ENCODE measurements at regions not wholly inside any gene's neighbourhood (a gene's known extent, or its start where the extent isn't known, plus 50 kb on each side); places are given as distances from the start of the nearest gene placed in this dataset.

DNA sequence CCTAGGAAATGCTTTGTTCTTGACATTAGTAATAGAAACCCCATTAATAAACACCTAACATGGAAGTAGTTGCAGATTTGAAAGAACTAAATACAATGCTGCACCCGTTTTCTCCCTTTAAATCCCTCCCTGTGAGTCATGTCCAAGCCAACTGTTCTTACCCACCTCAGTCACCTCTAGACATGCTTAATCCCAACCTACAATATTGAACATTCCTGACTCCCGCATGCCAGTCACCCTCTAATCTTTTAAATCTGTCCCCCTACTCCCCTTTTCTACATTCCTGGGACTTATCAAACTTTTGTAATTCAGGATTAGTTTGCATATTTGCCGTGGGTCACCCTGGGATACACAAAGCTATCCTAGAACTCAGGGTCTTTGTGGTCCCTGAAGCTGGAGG is 374.6 kb downstream of the IRS1 start:
- no peak overlapping the region for H3K4me3 ChIP-seq (replicated peaks; ENCODE audit: low read depth, low read length)
- TF ChIP-seq, protein P1, sequence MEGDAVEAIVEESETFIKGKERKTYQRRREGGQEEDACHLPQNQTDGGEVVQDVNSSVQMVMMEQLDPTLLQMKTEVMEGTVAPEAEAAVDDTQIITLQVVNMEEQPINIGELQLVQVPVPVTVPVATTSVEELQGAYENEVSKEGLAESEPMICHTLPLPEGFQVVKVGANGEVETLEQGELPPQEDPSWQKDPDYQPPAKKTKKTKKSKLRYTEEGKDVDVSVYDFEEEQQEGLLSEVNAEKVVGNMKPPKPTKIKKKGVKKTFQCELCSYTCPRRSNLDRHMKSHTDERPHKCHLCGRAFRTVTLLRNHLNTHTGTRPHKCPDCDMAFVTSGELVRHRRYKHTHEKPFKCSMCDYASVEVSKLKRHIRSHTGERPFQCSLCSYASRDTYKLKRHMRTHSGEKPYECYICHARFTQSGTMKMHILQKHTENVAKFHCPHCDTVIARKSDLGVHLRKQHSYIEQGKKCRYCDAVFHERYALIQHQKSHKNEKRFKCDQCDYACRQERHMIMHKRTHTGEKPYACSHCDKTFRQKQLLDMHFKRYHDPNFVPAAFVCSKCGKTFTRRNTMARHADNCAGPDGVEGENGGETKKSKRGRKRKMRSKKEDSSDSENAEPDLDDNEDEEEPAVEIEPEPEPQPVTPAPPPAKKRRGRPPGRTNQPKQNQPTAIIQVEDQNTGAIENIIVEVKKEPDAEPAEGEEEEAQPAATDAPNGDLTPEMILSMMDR (IDR thresholded peaks at IDR 0.05; ENCODE audit: low read length, missing control alignments), result no peak
- no peak for DNase-seq (ENCODE audit: low read depth)

DNA sequence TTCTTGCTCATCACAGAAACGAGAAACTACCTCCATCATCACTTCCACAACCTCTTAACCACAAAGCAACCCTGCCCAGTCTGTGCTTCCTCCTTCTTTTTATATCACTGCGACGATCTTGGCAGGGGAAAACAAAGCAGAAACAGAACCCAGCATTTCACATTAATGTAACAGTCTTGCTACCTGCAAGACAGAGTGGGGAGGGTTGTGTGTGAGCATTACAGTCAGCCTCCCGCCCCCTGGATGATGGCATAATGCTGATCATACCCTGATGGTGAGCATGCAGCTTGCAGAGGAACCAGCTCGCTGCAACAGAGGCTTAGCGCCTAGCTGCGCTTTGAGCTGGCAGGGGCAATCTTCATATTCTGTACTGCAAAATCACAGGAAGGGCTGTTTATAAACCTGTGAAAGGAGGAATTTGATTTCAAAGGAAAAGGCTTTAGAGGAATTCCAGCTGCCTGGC is 376.1 kb downstream of the IRS1 start:
- no peak for DNase-seq (ENCODE audit: low read depth)
- H3K4me3 ChIP-seq (replicated peaks; ENCODE audit: low read depth, low read length), result no peak overlapping the region

DNA sequence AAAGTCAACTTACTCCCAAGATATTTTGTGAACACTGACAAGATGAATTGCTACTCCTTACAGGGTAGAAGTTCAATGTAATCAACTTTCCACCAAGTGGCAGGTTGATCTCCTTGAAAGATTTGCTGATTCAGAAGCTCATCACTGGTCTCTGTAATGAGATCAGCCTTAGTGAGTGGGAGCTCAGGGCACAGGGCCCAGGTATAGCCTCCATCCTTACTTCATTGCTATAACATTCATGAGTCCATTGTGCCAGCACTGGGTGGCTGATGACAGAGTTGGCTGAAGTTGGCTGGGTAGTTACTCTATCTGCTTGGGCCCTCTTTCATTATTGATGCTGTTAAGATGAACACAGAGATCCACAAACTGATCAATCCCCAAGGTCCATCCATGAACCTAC is 379.0 kb downstream of the IRS1 start:
- H3K4me3 ChIP-seq (replicated peaks; ENCODE audit: low read depth, low read length), result no peak overlapping the region
- TF ChIP-seq, protein P1 (IDR thresholded peaks at IDR 0.05; ENCODE audit: low read length, missing control alignments), result no peak
- DNase-seq (ENCODE audit: low read depth), result no peak

More for the DNA sequence above, 376.1 kb downstream of the IRS1 start:
- TF ChIP-seq, protein P1 (IDR thresholded peaks at IDR 0.05; ENCODE audit: low read length, missing control alignments), result no peak

DNA sequence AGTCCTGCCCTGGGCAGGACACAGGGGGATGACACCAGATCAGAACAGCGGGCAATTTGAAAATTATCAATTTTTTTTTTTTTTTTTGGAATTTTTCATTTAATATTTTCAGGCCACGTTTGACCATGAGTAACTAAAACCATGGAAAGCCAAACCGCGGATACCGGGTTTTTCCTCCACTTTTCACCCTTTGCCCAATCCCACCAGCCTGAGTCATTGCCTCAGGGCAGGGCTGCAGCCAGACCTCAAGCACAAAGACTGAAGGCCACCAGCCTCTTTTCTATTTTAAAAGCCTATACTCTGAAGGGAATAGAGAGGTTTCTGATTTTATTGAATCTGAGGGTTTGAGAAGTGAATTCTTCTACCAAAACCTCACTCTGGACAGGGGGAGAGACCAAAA is 381.1 kb downstream of the IRS1 start:
- no peak overlapping the region for H3K4me3 ChIP-seq (replicated peaks; ENCODE audit: low read depth, low read length)
- no peak for DNase-seq (ENCODE audit: low read depth)
- TF ChIP-seq, protein P1 (IDR thresholded peaks at IDR 0.05; ENCODE audit: low read length, missing control alignments), result no peak

DNA sequence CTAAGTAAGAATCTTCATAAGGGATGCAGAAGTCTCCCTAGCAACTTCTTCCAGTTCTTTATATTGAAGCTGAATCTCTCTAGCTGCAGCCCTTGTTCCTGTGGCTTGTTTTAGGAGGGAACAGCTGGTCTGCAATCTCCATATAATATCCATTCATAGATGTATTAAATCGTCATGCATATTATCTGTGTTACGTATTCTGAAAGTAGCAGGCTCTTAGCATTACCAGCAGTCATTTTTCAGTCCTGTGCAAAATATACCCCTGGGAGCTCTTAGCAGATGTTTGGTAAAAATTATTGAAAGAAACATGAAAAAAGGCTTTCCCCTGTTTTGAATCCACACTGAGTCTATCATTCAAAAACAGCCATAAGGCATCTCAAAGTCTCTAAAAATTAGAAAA is 385.3 kb downstream of the IRS1 start:
- TF ChIP-seq, protein P1 (IDR thresholded peaks at IDR 0.05; ENCODE audit: low read length, missing control alignments), result no peak
- no peak for DNase-seq (ENCODE audit: low read depth)
- no peak overlapping the region for H3K4me3 ChIP-seq (replicated peaks; ENCODE audit: low read depth, low read length)

DNA sequence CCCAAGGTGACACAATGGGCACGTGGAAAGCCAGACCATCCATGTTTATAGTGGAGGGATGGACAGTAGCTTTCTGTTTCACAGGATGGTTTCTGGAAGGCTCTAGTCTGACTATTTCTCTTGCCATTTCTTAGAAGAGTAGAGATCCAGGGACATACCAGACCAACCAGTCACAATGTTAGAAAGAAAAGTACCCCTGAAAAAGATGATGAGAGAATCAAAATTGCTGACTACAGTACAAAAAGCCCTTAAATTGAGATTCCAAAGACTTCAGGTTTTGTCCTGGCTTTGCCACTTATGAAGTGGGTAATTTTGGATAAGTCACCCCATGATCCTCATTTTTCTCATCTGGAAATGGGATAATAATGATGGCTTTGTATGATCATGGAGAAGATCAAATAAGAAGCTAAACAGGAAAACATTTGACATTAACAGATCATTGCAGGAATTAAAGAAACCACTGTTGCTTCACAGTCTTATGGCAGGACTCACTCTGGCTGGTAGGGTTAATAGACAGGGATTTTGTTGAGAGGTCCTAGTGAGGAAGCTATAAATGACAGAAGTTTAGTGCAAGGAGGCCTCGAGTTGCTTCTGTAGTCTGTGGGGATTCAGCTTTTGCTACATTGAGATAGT is 386.0 kb downstream of the IRS1 start:
- no peak for DNase-seq (ENCODE audit: low read depth)
- TF ChIP-seq, protein P1 (IDR thresholded peaks at IDR 0.05; ENCODE audit: low read length, missing control alignments), result no peak
- no peak overlapping the region for H3K4me3 ChIP-seq (replicated peaks; ENCODE audit: low read depth, low read length)

DNA sequence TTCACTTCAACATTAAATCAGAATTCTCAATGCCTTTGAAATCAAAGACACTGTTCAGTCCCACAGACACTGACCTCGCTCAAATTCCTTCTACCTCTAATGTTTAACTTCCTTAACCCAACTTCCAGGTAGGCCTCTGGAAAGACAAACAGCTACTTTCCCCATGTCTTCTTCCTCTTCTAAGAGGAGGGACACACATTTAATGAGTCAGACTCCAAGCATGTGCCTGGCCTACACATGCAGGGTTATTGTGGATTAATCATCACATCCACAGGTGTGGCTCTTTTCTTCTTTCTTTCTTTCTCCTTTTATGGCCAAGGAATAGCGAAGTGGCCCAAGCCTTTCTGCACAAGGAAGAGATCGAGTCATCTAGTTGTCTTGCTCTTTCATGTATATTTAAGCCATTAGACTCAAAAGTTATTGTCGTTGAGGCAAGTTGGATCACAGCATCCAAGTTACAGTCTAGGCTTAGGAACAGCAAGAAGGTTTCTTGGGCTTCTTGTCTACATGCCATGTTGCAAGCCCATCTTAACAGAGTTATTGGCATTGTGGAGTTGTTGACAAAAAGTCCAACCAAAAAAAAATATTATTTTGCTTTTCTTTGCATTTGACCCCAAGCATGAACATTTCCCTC is 387.8 kb downstream of the IRS1 start:
- TF ChIP-seq, protein P1 (IDR thresholded peaks at IDR 0.05; ENCODE audit: low read length, missing control alignments), result no peak
- peak; percentile 39 for DNase-seq (ENCODE audit: low read depth)
- no peak overlapping the region for H3K4me3 ChIP-seq (replicated peaks; ENCODE audit: low read depth, low read length)

Data from fibroblast of pulmonary artery (primary cell).